BE2C (cell line): ENCODE measurements at regions not wholly inside any gene's neighbourhood (a gene's known extent, or its start where the extent isn't known, plus 50 kb on each side); places are given as distances from the start of the nearest gene placed in this dataset.

Experiments
- DNase-seq: peaks from one replicate; pipeline ENCODE4 v3.0.0-alpha.2; 2020
- H3K27me3 ChIP-seq: fragments of 250-450 bp; sonication (Bioruptor Pico); 2 replicates; pipeline ENCODE4 v1.5.1; 2020; ENCODE audit warnings: mild to moderate bottlenecking
- H3K36me3 ChIP-seq: fragments of 250-450 bp; sonication (Bioruptor Pico); 2 replicates; pipeline ENCODE4 v1.5.1; 2020; ENCODE audit warnings: mild to moderate bottlenecking
- H3K4me1 ChIP-seq: fragments of 250-450 bp; sonication (Bioruptor Pico); 2 replicates; pipeline ENCODE4 v1.5.1; 2020
- H3K4me3 ChIP-seq: 2 replicates; pipeline ENCODE4 v1.5.1; 2011; ENCODE audit warnings: low read depth, low read length
- H3K9me3 ChIP-seq: fragments of 250-450 bp; sonication (Bioruptor Pico); 2 replicates; pipeline ENCODE4 v1.5.1; 2020
- TF ChIP-seq, protein P1 (sequence below): IDR thresholded peaks from 2 replicates; pipeline ENCODE4 v1.5.1; 2012; ENCODE audit warnings: mild to moderate bottlenecking, low read depth, low read length

- H3K27me3 ChIP-seq = peaks cover 5% of the 10 kb centered on the region; the same call in 1 of the 2 replicates
These were observed 367.2 kb downstream of the ZNF536 start for GRCh38 chr19:30739394-30739793.

DNA sequence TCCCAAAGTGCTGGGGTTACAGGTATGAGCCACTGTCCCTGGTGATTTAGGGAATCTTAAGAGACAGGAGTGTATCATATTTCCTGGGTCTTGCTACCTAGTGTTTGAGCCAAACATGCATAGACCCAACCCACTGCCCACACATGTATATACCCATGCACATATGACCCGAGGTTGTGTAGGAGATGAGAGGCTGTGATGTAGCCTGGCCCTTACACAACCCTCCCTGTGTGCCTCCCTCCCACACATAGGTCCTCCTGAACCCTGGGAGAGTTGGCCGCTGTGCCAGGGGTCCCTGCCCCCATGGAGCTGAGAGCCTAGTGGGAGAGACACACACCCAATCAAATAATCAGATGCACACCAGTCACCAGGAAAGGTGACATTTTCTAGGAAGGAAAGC lies 365.9 kb downstream of the ZNF536 start:
- Histone ChIP-seq H3K4me3 (no peak overlapping the region), H3K27me3 (peaks cover 3% of the 10 kb centered on the region; the same call in 1 of the 2 replicates), H3K9me3 (no peaks in the 10 kb centered on the region), H3K4me1 (peaks cover 16% of the 10 kb centered on the region), H3K36me3 (no peaks in the 10 kb centered on the region)
- TF ChIP-seq, protein P1, sequence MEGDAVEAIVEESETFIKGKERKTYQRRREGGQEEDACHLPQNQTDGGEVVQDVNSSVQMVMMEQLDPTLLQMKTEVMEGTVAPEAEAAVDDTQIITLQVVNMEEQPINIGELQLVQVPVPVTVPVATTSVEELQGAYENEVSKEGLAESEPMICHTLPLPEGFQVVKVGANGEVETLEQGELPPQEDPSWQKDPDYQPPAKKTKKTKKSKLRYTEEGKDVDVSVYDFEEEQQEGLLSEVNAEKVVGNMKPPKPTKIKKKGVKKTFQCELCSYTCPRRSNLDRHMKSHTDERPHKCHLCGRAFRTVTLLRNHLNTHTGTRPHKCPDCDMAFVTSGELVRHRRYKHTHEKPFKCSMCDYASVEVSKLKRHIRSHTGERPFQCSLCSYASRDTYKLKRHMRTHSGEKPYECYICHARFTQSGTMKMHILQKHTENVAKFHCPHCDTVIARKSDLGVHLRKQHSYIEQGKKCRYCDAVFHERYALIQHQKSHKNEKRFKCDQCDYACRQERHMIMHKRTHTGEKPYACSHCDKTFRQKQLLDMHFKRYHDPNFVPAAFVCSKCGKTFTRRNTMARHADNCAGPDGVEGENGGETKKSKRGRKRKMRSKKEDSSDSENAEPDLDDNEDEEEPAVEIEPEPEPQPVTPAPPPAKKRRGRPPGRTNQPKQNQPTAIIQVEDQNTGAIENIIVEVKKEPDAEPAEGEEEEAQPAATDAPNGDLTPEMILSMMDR = no peak
- no peak for DNase-seq

More at GRCh38 chr19:30739394-30739793, 367.2 kb downstream of the ZNF536 start:
- no peak overlapping the region for H3K4me3 ChIP-seq
- no peak for DNase-seq
- peaks cover 16% of the 10 kb centered on the region for H3K4me1 ChIP-seq
- TF ChIP-seq, protein P1 = no peak
- H3K36me3 ChIP-seq = no peaks in the 10 kb centered on the region
- H3K9me3 ChIP-seq = no peaks in the 10 kb centered on the region

- H3K27me3 ChIP-seq = no peaks in the 10 kb centered on the region
- H3K9me3 ChIP-seq = no peaks in the 10 kb centered on the region
- H3K4me3 ChIP-seq = no peak overlapping the region
- H3K36me3 ChIP-seq = no peaks in the 10 kb centered on the region
- TF ChIP-seq, protein P1 = no peak
- peaks cover 1% of the 10 kb centered on the region; the same call in 1 of the 2 replicates for H3K4me1 ChIP-seq
- DNase-seq = no peak
These were observed 362.5 kb downstream of the ZNF536 start for GRCh38 chr19:30734669-30735068.

- Histone ChIP-seq H3K36me3 (no peaks in the 10 kb centered on the region), H3K4me3 (no peak overlapping the region), H3K9me3 (no peaks in the 10 kb centered on the region), H3K27me3 (no peaks in the 10 kb centered on the region), H3K4me1 (no peaks in the 10 kb centered on the region)
- TF ChIP-seq, protein P1 = peak; percentile 17; the same call in 1 of the 2 replicates
- DNase-seq = no peak
These were observed 361.8 kb downstream of the ZNF536 start for GRCh38 chr19:30733826-30734550.

DNA sequence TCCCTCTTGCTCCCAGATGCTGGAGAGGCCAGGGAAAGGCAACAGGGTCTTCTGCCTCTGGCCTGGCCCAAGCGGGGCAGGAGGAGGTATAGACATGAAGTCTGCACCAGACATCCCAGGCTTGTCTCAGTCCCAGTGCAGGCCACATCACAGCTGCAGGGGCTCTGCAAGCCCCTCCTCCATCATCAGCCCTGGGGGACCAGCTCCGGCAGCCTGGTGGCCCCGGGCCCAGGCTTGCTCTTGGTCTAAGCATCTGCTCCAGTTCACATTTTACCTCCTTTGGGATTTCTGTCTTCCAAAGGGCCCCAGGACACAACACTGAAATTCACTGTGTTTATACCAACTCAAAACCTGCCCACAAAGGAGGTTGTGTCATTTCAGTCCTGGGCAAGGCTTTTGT lies 359.4 kb downstream of the ZNF536 start:
- Histone ChIP-seq H3K4me1 (no peaks in the 10 kb centered on the region), H3K36me3 (no peaks in the 10 kb centered on the region), H3K27me3 (no peaks in the 10 kb centered on the region), H3K4me3 (no peak overlapping the region), H3K9me3 (no peaks in the 10 kb centered on the region)
- TF ChIP-seq, protein P1 = no peak
- no peak for DNase-seq

- TF ChIP-seq, protein P1 = no peak
- no peaks in the 10 kb centered on the region for H3K27me3 ChIP-seq
- H3K9me3 ChIP-seq = no peaks in the 10 kb centered on the region
- H3K4me3 ChIP-seq = no peak overlapping the region
- no peaks in the 10 kb centered on the region for H3K36me3 ChIP-seq
- no peaks in the 10 kb centered on the region for H3K4me1 ChIP-seq
- DNase-seq = no peak
These were observed 357.3 kb downstream of the ZNF536 start for GRCh38 chr19:30729451-30729850.
